ENCODE measurements at regions not wholly inside any gene's neighbourhood (a gene's known extent, or its start where the extent isn't known, plus 50 kb on each side); places are given as distances from the start of the nearest gene placed in this dataset.

DNA sequence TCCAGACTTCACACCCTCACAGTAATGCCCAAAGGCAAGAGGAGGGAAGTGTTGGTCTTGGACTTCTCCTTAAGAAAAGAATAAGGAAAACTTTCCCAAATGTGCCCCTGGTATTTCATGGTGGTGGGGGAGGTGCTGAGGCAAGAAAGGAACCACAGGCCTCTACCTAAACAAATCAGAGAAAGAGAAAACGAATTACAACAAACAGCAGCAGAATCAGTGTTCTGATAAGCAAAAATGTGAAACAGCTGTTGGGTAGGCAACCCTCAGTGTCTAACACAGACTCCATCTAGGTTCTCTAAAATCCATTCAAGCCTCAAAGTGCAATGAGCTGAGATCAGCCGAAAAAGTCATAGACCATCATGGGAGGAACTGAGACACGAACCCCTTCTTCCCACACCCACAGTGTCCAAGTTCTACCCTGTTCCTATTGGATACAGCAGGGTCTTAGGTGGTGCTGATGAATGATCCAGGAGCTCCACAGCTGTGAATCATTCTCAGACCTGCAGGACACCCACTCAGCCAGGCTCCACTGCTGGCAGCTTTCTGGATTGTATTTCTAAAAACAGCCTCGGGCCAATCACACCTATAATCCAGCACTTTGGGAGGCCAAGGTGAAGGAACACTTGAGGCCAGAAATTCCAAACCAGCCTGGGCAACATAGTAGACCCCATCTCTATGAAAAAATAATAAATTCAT lies 149.1 kb downstream of the PLPP3 start:
- DNase-seq, result no peak
- H3K4me3 Mint-ChIP-seq, result no peak overlapping the region
- H3K27me3 Mint-ChIP-seq, result peaks cover 2% of the 10 kb centered on the region
- no peaks in the 10 kb centered on the region for H3K9me3 Mint-ChIP-seq
- H3K4me1 Mint-ChIP-seq (ENCODE audit: low read depth), result no peaks in the 10 kb centered on the region
- intact Hi-C loops (cut with micrococcal nuclease), result no loop called here
- POLR2A ChIA-PET, result no interaction called here
- no peak overlapping the region for H3K27ac Mint-ChIP-seq
- no peaks in the 10 kb centered on the region for H3K36me3 Mint-ChIP-seq
- CTCF ChIA-PET, result no interaction called here

DNA sequence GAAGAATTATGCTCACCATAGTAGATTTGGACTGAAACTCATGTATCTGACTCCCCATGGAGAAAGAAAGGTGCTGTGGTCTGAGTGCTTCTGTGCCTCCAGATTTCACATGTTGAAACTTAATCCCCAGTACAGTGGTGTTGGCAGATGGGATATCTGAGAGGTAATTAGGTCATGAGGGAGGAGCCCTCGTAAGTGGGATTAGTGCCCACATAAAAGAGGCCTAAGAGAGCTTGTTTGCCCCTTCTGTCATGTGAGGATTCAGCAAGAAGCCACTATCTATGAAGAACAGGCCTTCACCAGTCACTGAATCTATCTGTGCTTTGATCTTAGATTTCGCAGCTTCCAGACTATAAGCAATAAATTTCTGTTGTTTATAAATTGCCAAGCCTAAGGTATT lies 150.1 kb downstream of the PLPP3 start:
- no peak overlapping the region for H3K27ac Mint-ChIP-seq
- no peak overlapping the region for H3K4me3 Mint-ChIP-seq
- DNase-seq, result no peak
- intact Hi-C loops (cut with micrococcal nuclease), result no loop called here
- H3K4me1 Mint-ChIP-seq (ENCODE audit: low read depth), result no peaks in the 10 kb centered on the region
- no peaks in the 10 kb centered on the region for H3K36me3 Mint-ChIP-seq
- no peaks in the 10 kb centered on the region for H3K9me3 Mint-ChIP-seq
- ChIA-PET POLR2A (no interaction called here), CTCF (no interaction called here)
- H3K27me3 Mint-ChIP-seq, result peaks cover 2% of the 10 kb centered on the region

DNA sequence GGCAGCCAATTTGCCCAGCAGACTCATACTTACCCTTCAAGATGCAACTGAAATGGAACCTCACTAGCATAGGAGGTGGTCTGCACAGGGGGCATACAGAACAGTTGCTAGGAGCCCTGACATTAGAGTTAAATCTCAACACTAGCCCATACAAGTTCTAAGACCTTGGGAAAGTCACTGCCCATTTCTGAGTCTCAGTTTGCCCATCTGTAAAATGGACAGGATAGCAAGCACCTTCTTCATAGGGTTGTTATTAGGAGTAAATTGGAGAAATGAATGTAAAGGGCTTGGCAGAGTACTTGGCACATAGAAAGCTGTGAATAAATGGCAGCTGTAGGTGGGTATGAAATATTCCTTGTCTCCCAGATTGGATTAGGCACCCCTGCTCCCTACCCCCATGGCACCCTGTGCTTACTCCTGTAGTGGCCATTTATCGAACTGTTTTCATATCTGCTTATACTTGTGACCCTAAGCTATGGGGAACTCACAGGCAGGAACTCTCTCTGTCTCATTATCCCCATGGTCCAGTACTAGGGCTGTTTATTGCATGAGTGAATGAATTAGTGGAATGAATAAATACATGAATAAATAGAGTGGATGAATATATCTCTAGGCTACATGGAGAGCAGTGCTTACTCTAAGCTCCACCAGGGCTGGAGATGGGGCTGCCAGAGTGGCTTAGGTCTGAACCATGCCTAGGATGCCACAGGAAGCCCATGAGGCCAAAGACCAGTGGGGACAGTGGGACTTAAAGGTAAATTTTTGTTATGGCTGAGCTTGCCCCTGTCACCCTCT lies 152.6 kb downstream of the PLPP3 start:
- POLR2A ChIA-PET, result no interaction called here
- DNase-seq, result no peak

DNA sequence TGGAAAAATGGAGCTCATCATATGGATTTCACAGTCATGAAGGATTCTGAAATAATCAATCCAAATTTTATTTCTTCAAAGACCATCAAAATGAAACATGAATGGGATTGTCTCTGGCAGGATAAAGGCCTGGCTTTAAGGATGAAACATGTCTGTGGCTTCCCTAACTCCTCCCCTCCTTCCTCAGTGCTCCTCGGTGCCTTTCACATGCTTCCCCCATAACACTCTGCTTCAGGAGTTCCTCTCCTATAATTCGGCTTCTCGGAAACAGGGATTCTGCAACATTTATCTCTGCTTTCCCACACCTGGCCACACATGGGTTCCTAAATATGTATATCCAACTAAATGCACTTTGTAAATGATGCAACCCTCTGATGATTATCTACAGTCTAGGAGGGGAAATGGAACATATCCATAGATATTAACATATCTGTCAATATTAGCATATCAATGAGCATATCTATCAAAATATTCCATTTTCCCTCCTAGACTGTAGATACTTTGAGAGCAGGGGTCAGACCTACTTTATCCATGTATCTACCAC lies 153.8 kb downstream of the PLPP3 start:
- intact Hi-C loops (cut with micrococcal nuclease), result no loop called here
- no peak for DNase-seq
- CTCF ChIA-PET, result no interaction called here
- Mint-ChIP-seq H3K9me3 (no peaks in the 10 kb centered on the region), H3K36me3 (no peaks in the 10 kb centered on the region), H3K4me3 (no peak overlapping the region), H3K27ac (no peak overlapping the region), H3K27me3 (peaks cover 2% of the 10 kb centered on the region), H3K4me1 (ENCODE audit: low read depth) (no peaks in the 10 kb centered on the region)
- POLR2A ChIA-PET, result no interaction called here

More for the DNA sequence above, 152.6 kb downstream of the PLPP3 start:
- Mint-ChIP-seq H3K36me3 (no peaks in the 10 kb centered on the region), H3K9me3 (no peaks in the 10 kb centered on the region), H3K27ac (no peak overlapping the region), H3K27me3 (peaks cover 2% of the 10 kb centered on the region), H3K4me1 (ENCODE audit: low read depth) (no peaks in the 10 kb centered on the region), H3K4me3 (no peak overlapping the region)
- intact Hi-C loops (cut with micrococcal nuclease), result no loop called here
- CTCF ChIA-PET, result no interaction called here

DNA sequence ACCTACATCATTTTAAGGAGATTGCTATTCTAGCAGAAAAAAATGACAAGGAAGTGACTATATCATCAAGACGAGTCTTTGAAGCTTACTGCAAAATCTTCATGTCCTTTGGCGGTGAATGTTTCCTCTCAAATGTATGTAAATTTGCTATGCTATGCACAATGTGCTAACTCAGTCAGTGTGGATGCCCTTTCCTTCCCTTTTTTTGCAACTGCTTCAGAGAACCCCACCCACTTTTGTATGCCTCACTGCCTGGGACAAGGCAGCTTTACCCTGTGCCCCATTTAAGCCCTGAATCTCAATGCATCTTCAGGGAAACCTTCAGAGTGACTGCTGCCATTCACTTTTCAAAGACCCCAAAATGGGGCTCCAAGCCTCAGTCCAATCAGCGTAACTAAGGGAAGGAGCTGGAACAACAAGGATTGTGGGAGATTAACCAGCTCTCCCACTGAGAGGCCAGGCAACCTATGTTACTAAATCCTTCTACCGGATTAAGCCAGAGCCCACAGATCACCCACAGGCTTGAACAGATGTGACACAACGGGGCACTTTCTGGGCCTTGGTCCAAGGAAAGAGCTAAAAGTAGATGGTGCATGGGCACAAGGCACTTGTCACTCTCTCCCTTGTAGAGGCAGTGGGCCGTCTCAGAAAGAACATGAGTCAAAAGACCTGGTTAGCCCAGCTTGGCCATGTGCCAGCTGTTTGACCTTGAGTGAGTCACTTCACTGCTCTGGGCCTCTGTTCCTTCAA lies 154.4 kb downstream of the PLPP3 start:
- Mint-ChIP-seq H3K27me3 (peaks cover 2% of the 10 kb centered on the region), H3K36me3 (no peaks in the 10 kb centered on the region), H3K4me3 (no peak overlapping the region), H3K9me3 (no peaks in the 10 kb centered on the region), H3K4me1 (ENCODE audit: low read depth) (no peaks in the 10 kb centered on the region), H3K27ac (no peak overlapping the region)
- ChIA-PET POLR2A (no interaction called here), CTCF (no interaction called here)
- intact Hi-C loops (cut with micrococcal nuclease), result no loop called here
- DNase-seq, result no peak

DNA sequence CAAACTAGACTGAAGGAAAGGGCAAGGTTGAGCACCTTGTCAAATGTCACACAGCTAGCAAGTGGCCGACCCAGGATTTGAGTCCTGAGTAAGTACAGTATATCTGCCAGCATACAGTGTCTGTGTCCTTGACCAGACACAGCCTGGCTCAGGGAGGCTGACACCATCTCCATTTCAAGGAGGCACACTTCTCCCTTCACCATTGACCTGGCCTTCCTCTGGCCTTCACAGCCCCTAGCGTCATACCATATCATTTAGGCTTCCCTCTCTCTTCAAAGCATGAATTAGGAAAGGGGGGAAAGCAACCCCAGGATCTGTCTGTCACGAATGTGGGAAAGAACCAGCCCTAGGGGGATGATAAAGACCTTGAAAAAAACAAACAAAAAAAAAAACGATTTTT lies 155.6 kb downstream of the PLPP3 start:
- no peak for DNase-seq
- Mint-ChIP-seq H3K4me3 (no peak overlapping the region), H3K4me1 (ENCODE audit: low read depth) (no peaks in the 10 kb centered on the region), H3K27ac (no peak overlapping the region), H3K27me3 (peaks cover 2% of the 10 kb centered on the region), H3K9me3 (no peaks in the 10 kb centered on the region), H3K36me3 (no peaks in the 10 kb centered on the region)
- ChIA-PET CTCF (no interaction called here), POLR2A (no interaction called here)
- intact Hi-C loops (cut with micrococcal nuclease), result no loop called here

DNA sequence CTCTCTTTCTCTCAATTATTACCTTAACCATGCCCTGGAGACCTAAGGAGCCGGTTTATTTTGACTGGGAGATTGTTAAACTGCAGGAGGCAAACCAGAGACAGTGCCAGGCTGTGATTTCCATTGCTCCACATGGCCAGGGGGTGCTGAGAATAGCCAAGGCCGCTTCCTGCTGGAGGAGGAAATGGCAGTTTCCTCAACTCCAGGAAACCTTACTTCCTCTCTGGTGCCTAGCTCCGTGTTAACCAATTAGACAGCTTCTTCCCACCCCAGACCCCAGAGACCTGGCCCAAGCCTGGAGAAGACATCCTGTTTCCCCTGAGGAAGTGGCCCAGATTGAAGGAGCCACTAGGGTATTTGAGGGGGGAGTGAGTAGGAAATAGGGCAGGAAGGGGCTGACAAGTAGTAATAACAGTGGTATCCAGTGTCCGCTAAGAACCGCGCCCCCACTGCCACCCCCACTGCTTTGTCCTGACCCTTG lies 161.2 kb downstream of the PLPP3 start:
- ChIA-PET POLR2A (no interaction called here), CTCF (no interaction called here)
- peaks cover 2% of the 10 kb centered on the region for H3K27me3 Mint-ChIP-seq
- no peaks in the 10 kb centered on the region for H3K36me3 Mint-ChIP-seq
- H3K27ac Mint-ChIP-seq, result no peak overlapping the region
- H3K4me1 Mint-ChIP-seq (ENCODE audit: low read depth), result no peaks in the 10 kb centered on the region
- no peaks in the 10 kb centered on the region for H3K9me3 Mint-ChIP-seq
- DNase-seq, result no peak
- no peak overlapping the region for H3K4me3 Mint-ChIP-seq
- intact Hi-C loops (cut with micrococcal nuclease), result no loop called here

DNA sequence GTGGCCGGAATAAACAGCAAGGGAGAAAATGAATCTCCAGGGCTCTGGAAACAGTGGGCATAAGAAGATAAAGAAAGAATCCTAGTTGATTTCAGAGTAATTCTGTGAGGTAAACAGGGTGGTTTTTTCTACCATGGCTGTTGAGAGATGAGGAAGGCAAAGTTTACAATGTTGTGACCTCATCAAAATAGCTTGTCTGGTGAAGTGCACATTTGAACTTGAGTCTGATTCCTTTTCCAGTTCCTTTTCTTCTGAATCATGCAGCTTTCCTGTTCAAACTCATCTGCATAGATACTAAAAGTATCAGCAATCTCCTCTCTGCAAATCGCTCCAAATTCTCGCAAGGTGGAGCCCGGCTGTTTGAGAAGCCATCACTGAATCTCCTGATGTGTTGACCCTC lies 161.7 kb downstream of the PLPP3 start:
- DNase-seq, result no peak
- Mint-ChIP-seq H3K9me3 (no peaks in the 10 kb centered on the region), H3K4me3 (no peak overlapping the region), H3K4me1 (ENCODE audit: low read depth) (no peaks in the 10 kb centered on the region), H3K27me3 (peaks cover 2% of the 10 kb centered on the region), H3K36me3 (no peaks in the 10 kb centered on the region), H3K27ac (no peak overlapping the region)
- POLR2A ChIA-PET, result no interaction called here
- intact Hi-C loops (cut with micrococcal nuclease), result no loop called here
- CTCF ChIA-PET, result no interaction called here

DNA sequence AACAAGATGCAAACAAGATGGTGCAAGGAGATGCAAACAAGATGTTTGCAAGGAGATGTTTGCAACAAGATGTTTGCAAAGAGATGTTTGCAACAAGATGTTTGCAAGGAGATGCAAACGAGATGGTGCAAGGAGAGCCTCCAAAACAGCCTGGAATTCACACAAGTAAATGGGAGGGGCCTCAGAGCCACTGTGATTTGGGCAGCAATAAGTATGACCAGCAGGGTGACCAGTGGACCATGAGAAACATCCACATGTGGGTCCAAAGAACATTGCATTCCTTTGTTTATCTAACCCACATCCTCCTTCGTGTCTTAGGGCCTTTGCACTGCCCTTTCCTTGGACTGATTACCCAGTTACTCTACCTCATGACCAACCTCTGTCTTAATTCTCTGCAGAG lies 162.9 kb downstream of the PLPP3 start:
- CTCF ChIA-PET, result no interaction called here
- no peak overlapping the region for H3K4me3 Mint-ChIP-seq

DNA sequence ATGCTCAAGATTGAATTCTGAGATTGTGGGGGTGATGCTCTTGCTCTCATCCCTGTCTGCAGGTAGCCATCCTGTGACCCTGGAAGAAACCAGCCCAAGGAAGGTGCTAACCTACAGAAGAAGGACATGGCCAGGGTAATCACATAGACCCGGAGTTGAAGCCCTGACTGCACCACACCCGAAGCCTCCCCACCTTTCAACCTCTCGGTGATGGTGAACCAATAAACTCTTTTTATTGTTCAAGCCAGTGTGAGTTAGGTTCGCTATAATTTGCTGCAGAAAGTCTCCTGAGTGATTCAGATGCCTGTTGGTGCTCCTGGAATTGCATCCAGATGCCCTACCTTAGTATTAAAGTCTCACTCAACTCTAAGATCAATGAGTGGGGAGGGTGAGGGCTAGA lies 163.6 kb downstream of the PLPP3 start:
- Mint-ChIP-seq H3K27ac (no peak overlapping the region), H3K27me3 (peaks cover 2% of the 10 kb centered on the region), H3K9me3 (no peaks in the 10 kb centered on the region), H3K4me1 (ENCODE audit: low read depth) (no peaks in the 10 kb centered on the region), H3K4me3 (no peak overlapping the region), H3K36me3 (no peaks in the 10 kb centered on the region)
- POLR2A ChIA-PET, result no interaction called here
- intact Hi-C loops (cut with micrococcal nuclease), result no loop called here
- CTCF ChIA-PET, result no interaction called here
- DNase-seq, result no peak

More for the DNA sequence above, 162.9 kb downstream of the PLPP3 start:
- H3K4me1 Mint-ChIP-seq (ENCODE audit: low read depth), result no peaks in the 10 kb centered on the region
- no peak for DNase-seq
- no peak overlapping the region for H3K27ac Mint-ChIP-seq
- POLR2A ChIA-PET, result no interaction called here
- intact Hi-C loops (cut with micrococcal nuclease), result no loop called here
- no peaks in the 10 kb centered on the region for H3K9me3 Mint-ChIP-seq
- no peaks in the 10 kb centered on the region for H3K36me3 Mint-ChIP-seq
- H3K27me3 Mint-ChIP-seq, result peaks cover 2% of the 10 kb centered on the region

DNA sequence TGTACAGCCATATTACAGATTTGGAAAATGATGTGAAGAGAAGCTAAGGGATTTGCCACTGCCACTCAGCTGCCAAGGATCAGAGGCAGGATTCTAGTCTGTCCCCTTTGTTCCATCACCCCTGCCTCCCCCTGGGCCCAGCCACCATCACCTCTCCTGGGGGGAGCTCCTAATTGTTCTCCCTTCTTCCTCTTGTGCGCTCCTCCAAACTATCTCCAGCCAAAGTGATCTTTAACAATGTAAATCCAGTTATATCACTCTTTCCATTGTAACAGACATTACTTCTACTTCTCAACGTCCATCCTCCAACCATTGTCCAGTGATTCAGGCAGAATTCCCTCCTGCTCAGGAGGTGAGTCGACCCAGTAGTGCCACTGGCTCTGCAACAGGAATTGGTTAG lies 164.1 kb downstream of the PLPP3 start:
- H3K27ac Mint-ChIP-seq, result no peak overlapping the region
- CTCF ChIA-PET, result no interaction called here
- intact Hi-C loops (cut with micrococcal nuclease), result no loop called here
- no peak for DNase-seq
- no peaks in the 10 kb centered on the region for H3K9me3 Mint-ChIP-seq
- H3K27me3 Mint-ChIP-seq, result peaks cover 2% of the 10 kb centered on the region
- no peak overlapping the region for H3K4me3 Mint-ChIP-seq
- POLR2A ChIA-PET, result no interaction called here
- H3K36me3 Mint-ChIP-seq, result no peaks in the 10 kb centered on the region
- no peaks in the 10 kb centered on the region for H3K4me1 Mint-ChIP-seq (ENCODE audit: low read depth)

DNA sequence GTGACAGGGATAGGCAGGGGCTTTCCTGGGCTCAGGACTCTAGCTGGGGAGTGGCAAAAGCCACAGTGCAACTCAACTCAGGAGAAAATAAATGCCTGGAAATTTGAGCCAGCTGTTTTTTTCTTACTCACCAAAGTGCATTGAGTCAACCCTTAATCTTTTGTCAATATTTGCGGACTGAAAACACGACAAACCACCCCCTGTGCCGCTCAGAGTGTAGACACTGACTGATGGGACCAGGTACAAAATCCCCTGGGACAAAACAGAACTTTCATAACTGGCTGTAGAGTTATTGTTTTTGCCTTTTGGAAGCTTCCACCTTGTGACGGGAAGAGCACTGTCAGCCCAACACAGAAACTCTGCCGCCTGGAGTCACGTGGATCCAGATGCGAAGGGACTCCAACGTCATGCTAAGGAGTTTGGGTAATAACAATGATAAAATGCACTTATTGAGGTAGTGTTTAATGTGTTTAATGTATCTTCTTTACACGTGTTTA lies 164.6 kb downstream of the PLPP3 start:
- ChIA-PET CTCF (no interaction called here), POLR2A (no interaction called here)
- Mint-ChIP-seq H3K9me3 (no peaks in the 10 kb centered on the region), H3K27ac (no peak overlapping the region), H3K36me3 (no peaks in the 10 kb centered on the region), H3K4me3 (no peak overlapping the region), H3K4me1 (ENCODE audit: low read depth) (no peaks in the 10 kb centered on the region), H3K27me3 (peaks cover 2% of the 10 kb centered on the region)
- no peak for DNase-seq
- intact Hi-C loops (cut with micrococcal nuclease), result no loop called here

All from activated CD4-positive, alpha-beta memory T cell treated with anti-CD3 and anti-CD28 coated beads for 36 hours (primary cell).